ENCODE measurements at regions not wholly inside any gene's neighbourhood (a gene's known extent, or its start where the extent isn't known, plus 50 kb on each side); places are given as distances from the start of the nearest gene placed in this dataset.
A peak's percentile ranks its signal among the peaks of the same experiment; 100 is the strongest.

DNA sequence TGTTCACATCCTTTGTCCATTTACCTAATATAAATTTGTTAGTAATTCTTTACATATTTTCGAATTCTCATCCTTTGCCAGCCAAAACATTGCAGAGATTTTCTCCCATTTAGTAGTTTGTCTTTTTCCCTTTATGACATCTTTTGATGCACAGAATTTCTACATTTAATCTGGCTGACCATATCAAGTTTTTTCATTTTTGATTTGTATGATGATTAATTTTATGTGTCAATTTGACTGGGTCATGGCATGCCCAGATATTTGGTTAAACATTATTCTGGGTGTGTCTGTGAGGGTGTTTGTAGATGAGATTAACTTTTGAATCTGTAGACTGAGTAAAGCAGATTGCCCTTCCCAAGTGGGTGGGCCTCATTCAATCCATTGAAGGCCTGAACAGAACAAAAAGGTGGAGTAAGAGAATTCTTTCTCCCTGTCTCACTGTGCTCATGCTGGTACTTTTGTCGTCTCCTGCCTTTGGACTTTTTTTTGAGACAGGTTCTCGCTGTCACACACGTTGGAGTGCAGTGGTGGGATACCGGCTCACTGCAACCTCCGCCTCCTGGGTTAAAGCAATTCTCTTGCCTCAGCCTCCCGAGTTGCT, 72.1 kb upstream of the EPB41L1 start:
- no peak for DNase-seq (ENCODE audit: low spot score)

- DNase-seq (ENCODE audit: low spot score): peak; percentile 42
These were observed 71.3 kb upstream of the EPB41L1 start for GRCh38 chr20:36083200-36083599.

DNA sequence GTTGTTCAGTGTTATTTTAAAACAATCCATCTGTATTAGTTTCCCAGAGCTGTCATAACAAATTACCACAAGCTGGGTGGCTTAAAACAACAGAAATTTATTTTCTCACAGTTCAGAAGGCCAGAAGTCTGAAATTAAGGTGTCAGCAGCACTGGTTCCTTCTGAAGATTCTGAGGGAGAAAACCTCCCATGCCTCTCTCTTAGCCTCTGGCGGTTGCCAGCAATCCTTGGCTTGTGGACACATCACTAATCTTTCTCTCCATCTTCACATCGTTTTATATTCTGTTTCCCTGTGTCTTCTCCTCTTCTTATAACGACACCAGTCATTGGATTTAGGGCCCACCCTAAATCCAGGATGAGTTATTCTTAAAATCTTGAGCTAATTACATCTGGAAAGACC, 70.2 kb upstream of the EPB41L1 start:
- no peak for DNase-seq (ENCODE audit: low spot score)

- peak; percentile 78 for DNase-seq (ENCODE audit: low spot score)
These were observed 69.5 kb upstream of the EPB41L1 start for GRCh38 chr20:36084897-36085613.

DNA sequence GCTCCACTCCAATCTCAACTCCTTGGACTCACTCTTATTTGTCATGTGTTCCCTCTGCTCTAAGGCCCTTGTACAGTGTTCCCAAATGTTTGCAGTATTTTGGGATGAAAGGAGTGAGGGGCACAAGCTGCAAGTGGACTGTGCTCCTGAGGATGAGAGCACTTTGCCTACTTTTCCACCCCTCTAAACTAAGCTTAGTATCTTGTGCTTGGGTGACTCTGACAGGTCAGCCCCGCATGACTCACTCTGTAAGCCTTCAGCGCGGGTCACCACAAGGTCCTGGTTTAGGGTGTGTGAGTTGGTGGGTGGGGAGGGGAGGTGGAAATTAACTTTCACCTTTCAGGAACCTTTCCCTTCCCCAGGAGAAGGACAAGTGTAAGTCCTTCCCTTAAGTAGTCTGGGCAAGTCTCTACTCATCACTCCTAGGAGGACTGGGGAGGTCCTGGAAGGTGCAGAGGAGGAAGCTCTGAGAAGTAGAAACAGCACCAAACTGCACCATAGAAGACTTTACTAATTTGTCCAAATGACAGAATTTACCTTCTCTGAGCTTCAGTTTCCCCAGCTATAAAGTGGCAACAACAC, 68.8 kb upstream of the EPB41L1 start:
- DNase-seq (ENCODE audit: low spot score): peak; percentile 94

- peak; percentile 78 for DNase-seq (ENCODE audit: low spot score)
These were observed 67.8 kb upstream of the EPB41L1 start for GRCh38 chr20:36086767-36087166.

- no peak for DNase-seq (ENCODE audit: low spot score)
These were observed 64.3 kb upstream of the EPB41L1 start for GRCh38 chr20:36090223-36090622.

- DNase-seq (ENCODE audit: low spot score): no peak
These were observed 62.8 kb upstream of the EPB41L1 start for GRCh38 chr20:36091561-36092397.

DNA sequence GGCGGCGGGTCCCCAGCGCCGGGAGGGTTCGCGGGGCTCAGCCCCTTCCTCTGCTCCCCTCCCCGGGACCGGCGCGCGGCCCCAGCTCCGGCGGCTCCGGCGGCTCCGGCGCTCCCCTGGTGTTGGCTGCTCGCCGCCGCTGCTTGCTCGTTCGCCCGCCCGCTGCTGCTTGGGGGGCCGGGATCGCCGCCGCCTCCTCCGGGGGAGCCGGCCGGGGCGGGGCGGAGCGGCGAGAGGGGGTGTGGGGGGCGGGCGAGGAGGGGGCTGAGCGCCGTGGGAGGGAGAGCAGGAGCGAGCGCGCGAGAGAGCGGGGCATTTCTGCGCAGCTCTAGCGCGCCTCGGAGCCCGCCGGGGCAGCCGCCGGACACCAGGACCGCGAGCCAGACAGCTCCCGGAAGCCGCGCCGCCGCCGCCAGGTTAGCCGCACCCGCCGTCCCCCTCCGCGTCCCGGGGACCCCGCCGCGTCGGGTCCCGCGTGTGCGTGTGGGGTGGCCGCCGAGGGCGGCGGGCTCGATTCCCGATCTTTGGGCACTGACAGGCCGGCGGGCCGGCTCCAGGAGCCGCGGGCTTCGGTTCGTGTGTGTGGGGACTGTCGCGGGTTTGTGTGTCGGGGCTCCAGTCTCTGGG, 62.0 kb upstream of the EPB41L1 start:
- DNase-seq (ENCODE audit: low spot score): peak; percentile 38

GRCh38 chr20:36093025-36093803, 61.3 kb upstream of the EPB41L1 start:
- DNase-seq (ENCODE audit: low spot score): peak; percentile 63

DNA sequence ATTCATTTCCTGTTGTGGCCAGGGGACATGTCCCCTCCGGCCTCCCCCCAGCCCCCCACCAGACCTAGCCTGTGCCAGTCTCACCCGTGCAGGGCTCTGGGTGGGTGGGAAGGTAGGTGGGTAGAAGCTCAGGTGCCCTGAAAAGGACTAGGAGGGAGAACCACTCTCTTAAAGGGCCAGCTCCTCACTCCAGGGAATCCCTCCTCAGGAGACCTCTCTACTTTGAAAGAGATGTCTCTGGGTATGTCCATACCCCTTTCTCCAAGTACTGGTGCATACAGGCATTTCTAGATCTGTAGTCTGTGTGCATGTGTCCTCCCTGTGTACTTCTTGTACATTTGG, 60.8 kb upstream of the EPB41L1 start:
- DNase-seq (ENCODE audit: low spot score): no peak

- DNase-seq (ENCODE audit: low spot score): no peak
These were observed 60.0 kb upstream of the EPB41L1 start for GRCh38 chr20:36094497-36094896.

- peak; percentile 21 for DNase-seq (ENCODE audit: low spot score)
These were observed 58.1 kb upstream of the EPB41L1 start for GRCh38 chr20:36096435-36096834.

GRCh38 chr20:36097337-36098151, 57.0 kb upstream of the EPB41L1 start:
- DNase-seq (ENCODE audit: low spot score): peak; percentile 24

GRCh38 chr20:36098364-36098763, 56.2 kb upstream of the EPB41L1 start:
- DNase-seq (ENCODE audit: low spot score): peak; percentile 63

DNA sequence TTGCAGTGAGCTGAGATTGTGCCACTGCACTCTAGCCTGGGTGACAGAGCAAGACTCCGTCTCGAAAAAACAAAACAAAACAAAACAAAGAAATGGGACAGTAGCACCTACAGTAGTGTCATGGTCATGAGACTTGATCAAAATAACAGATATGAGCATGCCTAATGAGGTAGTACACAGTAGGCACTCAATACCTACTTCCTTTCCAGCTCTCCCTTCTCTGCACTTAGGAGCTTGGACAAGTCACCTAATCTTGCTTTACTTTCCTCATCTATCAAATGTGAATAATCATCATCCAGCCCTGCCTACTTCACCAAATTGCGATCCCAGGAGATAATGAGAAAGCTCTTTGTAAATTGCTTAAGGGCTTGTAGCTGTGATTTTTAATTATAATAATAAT, 55.4 kb upstream of the EPB41L1 start:
- no peak for DNase-seq (ENCODE audit: low spot score)

DNA sequence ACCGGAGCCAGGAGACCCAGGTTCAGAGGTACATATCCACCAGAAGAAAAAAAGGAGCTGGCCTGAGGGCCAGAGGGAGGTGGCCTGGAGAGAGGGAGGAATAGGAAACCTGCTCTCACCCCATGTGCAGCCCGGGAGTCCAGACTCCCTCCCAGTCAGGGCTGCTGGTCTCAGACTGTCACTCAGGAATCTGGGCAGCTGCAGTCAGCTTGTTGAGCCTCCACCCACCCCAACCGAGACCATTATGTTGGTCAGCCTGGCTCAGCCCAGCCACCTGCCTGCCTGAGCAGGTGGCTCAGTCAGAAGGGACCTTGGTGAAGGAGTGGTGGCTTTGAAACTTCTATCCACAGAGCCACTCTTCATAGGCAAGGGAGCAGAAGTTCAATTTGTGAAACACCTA, 53.3 kb upstream of the EPB41L1 start:
- peak; percentile 55 for DNase-seq (ENCODE audit: low spot score)

GRCh38 chr20:36102306-36102705, 52.2 kb upstream of the EPB41L1 start:
- DNase-seq (ENCODE audit: low spot score): no peak

- no peak for DNase-seq (ENCODE audit: low spot score)
These were observed 51.5 kb upstream of the EPB41L1 start for GRCh38 chr20:36102809-36103596.

GRCh38 chr20:36104244-36104643, 50.3 kb upstream of the EPB41L1 start:
- DNase-seq (ENCODE audit: low spot score): no peak
